ENCODE measurements at regions not wholly inside any gene's neighbourhood (a gene's known extent, or its start where the extent isn't known, plus 50 kb on each side); places are given as distances from the start of the nearest gene placed in this dataset.
"Not testable (repeated sequence)": the region's sequence is repeated elsewhere in the genome, so short reads cannot be mapped to it uniquely, and the experiment has no call there.

GRCh38 chr6:130613176-130613575, 214.0 kb upstream of the SMLR1 start:
- no peak for ATAC-seq

- ATAC-seq: no peak
Measured at GRCh38 chr6:130615816-130616215, 211.4 kb upstream of the SMLR1 start.

- ATAC-seq: no peak
Measured at GRCh38 chr6:130617658-130618057, 209.5 kb upstream of the SMLR1 start.

GRCh38 chr6:130618806-130619205, 208.4 kb upstream of the SMLR1 start:
- ATAC-seq: not testable (repeated sequence)

- ATAC-seq: peak; percentile 55 to 57
Measured at GRCh38 chr6:130620338-130620781, 206.8 kb upstream of the SMLR1 start.

GRCh38 chr6:130622142-130622541, 205.1 kb upstream of the SMLR1 start:
- ATAC-seq: peak; percentile 69 to 75

- no peak for ATAC-seq
Measured at GRCh38 chr6:130624046-130624445, 203.2 kb upstream of the SMLR1 start.

- ATAC-seq: peak; percentile 67 to 72
Measured at GRCh38 chr6:130625825-130626527, 201.2 kb upstream of the SMLR1 start.

- ATAC-seq: no peak
Measured at GRCh38 chr6:130628862-130629261, 198.3 kb upstream of the SMLR1 start.

- ATAC-seq: no peak
Measured at GRCh38 chr6:130629640-130630039, 197.6 kb upstream of the SMLR1 start.

- no peak for ATAC-seq
Measured at GRCh38 chr6:130632277-130632676, 194.9 kb upstream of the SMLR1 start.

GRCh38 chr6:130632897-130633296, 194.3 kb upstream of the SMLR1 start:
- ATAC-seq: no peak

GRCh38 chr6:130643361-130643760, 183.8 kb upstream of the SMLR1 start:
- no peak for ATAC-seq

GRCh38 chr6:130644175-130644574, 183.0 kb upstream of the SMLR1 start:
- ATAC-seq: no peak

- not testable (repeated sequence) for ATAC-seq
Measured at GRCh38 chr6:130644769-130645168, 182.4 kb upstream of the SMLR1 start.

- no peak for ATAC-seq
Measured at GRCh38 chr6:130647246-130647645, 180.0 kb upstream of the SMLR1 start.

GRCh38 chr6:130655586-130655985, 171.6 kb upstream of the SMLR1 start:
- no peak for ATAC-seq

GRCh38 chr6:130661077-130661476, 166.1 kb upstream of the SMLR1 start:
- ATAC-seq: no peak

- ATAC-seq: no peak
Measured at GRCh38 chr6:130666786-130667185, 160.4 kb upstream of the SMLR1 start.

- no peak for ATAC-seq
Measured at GRCh38 chr6:130670142-130670541, 157.1 kb upstream of the SMLR1 start.

- no peak for ATAC-seq
Measured at GRCh38 chr6:130671119-130671518, 156.1 kb upstream of the SMLR1 start.

- no peak for ATAC-seq
Measured at GRCh38 chr6:130671577-130671976, 155.6 kb upstream of the SMLR1 start.

GRCh38 chr6:130672153-130672552, 155.1 kb upstream of the SMLR1 start:
- no peak for ATAC-seq

GRCh38 chr6:130674604-130675003, 152.6 kb upstream of the SMLR1 start:
- no peak for ATAC-seq

GRCh38 chr6:130675072-130675471, 152.1 kb upstream of the SMLR1 start:
- ATAC-seq: no peak
